Activated CD4-positive, alpha-beta T cell treated with anti-CD3 and anti-CD28 coated beads for 4 hours (primary cell): ENCODE measurements at regions not wholly inside any gene's neighbourhood (a gene's known extent, or its start where the extent isn't known, plus 50 kb on each side); places are given as distances from the start of the nearest gene placed in this dataset.
A peak's percentile ranks its signal among the peaks of the same experiment; 100 is the strongest.
"Not testable (repeated sequence)": the region's sequence is repeated elsewhere in the genome, so short reads cannot be mapped to it uniquely, and the experiment has no call there.

Experiments
- DNase-seq, 2 donors: peaks; one replicate each; pipeline ENCODE4 v3.0.0-alpha.2; 2020

GRCh38 chr7:152539190-152539495, 103.3 kb upstream of the KMT2C start:
- not testable (repeated sequence) for DNase-seq

GRCh38 chr7:152538346-152539189, 102.8 kb upstream of the KMT2C start:
- not testable (repeated sequence) for DNase-seq

- DNase-seq = no peak
These were observed 101.8 kb upstream of the KMT2C start for GRCh38 chr7:152537639-152538038.

GRCh38 chr7:152528612-152529011, 92.8 kb upstream of the KMT2C start:
- DNase-seq = no peak

- DNase-seq = no peak
These were observed 91.8 kb upstream of the KMT2C start for GRCh38 chr7:152527610-152528032.

GRCh38 chr7:152523916-152524315, 88.1 kb upstream of the KMT2C start:
- no peak for DNase-seq

GRCh38 chr7:152522571-152523067, 86.8 kb upstream of the KMT2C start:
- DNase-seq = no peak

GRCh38 chr7:152521420-152522337, 85.9 kb upstream of the KMT2C start:
- DNase-seq = no peak

- no peak for DNase-seq
These were observed 85.1 kb upstream of the KMT2C start for GRCh38 chr7:152520861-152521302.

- no peak for DNase-seq
These were observed 83.5 kb upstream of the KMT2C start for GRCh38 chr7:152519290-152519689.

GRCh38 chr7:152516216-152516615, 80.4 kb upstream of the KMT2C start:
- no peak for DNase-seq

- DNase-seq = not testable (repeated sequence)
These were observed 79.6 kb upstream of the KMT2C start for GRCh38 chr7:152515266-152515950.

GRCh38 chr7:152514771-152515105, 78.9 kb upstream of the KMT2C start:
- no peak for DNase-seq

GRCh38 chr7:152513861-152514770, 78.3 kb upstream of the KMT2C start:
- DNase-seq = no peak

- peak; percentile 2 to 6 for DNase-seq
These were observed 76.9 kb upstream of the KMT2C start for GRCh38 chr7:152512706-152513105.

GRCh38 chr7:152511736-152512135, 75.9 kb upstream of the KMT2C start:
- DNase-seq = no peak

GRCh38 chr7:152508701-152509100, 72.9 kb upstream of the KMT2C start:
- no peak for DNase-seq

GRCh38 chr7:152505606-152506005, 69.8 kb upstream of the KMT2C start:
- no peak for DNase-seq

- DNase-seq = no peak
These were observed 69.0 kb upstream of the KMT2C start for GRCh38 chr7:152504816-152505215.

- no peak for DNase-seq
These were observed 68.6 kb upstream of the KMT2C start for GRCh38 chr7:152504367-152504766.

- DNase-seq = no peak
These were observed 67.3 kb upstream of the KMT2C start for GRCh38 chr7:152502813-152503790.
